ENCODE measurements at regions not wholly inside any gene's neighbourhood (a gene's known extent, or its start where the extent isn't known, plus 50 kb on each side); places are given as distances from the start of the nearest gene placed in this dataset.

DNA sequence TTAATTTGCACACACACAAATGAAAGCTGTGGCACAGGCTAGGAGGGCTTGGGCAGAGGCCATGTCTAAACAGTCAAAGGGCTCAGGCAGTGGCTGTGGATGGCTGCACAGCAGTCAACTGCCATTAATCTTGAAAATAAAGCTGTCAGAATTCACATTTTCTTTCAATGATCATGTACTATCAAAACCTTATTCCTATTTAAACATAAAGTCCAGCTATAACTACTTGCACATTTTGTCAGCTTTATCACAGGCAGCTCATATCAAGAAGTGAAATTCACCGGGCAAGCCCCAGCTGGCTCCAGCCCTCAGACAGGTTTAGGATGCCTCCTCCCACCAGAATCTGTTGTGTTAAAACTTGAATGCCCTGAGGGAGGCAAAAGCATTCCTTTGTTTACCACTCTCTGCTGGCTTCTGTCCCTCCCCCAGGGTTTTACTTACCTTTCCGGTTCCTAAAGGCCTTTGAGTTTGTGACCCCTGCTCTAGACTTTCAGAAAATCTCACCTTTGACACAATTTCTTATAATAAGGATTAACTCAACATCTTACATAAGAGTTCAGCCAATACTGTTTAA, 54.9 kb upstream of the GRAMD2B start:
- DNase-seq, result no peak

DNA sequence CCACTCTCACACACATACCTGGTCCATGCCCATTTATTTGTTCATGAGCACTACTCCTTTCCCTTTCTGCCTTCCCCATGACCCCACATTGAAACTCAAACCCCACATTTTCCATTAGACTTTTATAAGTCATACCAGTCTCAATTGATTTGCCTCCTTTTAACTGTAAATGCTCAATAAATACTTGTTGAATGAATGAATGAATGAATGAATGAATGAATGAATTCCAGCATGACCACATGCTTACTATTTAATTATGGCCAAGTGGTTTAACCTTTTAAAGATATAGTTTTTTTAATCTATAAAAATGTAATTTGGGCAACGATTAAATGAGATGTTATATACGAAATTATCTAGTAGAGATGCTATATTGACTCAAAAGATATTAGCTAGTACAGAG, 54.1 kb upstream of the GRAMD2B start:
- no peak for DNase-seq

DNA sequence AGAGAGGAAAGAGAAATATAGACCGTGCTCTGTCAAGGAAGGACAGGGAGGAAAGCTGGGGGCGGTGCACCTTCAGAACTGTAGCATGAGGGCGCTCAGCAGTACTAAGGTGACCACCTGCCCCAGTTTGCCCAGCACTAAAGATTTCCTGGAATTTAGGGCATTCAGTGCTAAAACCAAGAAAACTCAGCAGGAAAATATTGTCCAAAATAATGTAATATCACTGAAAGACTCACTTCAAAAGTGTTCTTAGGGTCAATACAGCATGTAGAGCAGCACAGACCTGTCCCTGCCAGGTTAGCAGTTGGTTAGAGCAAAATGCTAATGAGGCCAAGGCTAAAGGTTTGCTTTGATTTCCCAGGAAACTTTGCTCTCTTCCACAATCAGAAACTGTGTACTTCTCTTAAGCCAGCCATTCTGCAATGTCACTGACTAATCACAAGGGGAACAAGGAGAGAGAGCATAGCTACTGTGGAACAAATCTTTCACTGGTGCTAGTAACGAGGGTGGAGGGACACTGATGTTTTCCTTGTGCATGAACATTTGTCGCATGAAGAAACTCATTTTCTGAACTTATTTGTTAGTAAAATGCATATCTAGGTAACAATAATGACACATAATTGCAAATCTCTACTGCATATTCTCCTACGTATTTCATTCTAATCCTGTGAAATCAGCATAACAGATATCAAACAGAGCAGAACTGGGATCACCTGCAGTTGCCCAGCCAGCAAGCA, 53.0 kb upstream of the GRAMD2B start:
- no peak for DNase-seq

DNA sequence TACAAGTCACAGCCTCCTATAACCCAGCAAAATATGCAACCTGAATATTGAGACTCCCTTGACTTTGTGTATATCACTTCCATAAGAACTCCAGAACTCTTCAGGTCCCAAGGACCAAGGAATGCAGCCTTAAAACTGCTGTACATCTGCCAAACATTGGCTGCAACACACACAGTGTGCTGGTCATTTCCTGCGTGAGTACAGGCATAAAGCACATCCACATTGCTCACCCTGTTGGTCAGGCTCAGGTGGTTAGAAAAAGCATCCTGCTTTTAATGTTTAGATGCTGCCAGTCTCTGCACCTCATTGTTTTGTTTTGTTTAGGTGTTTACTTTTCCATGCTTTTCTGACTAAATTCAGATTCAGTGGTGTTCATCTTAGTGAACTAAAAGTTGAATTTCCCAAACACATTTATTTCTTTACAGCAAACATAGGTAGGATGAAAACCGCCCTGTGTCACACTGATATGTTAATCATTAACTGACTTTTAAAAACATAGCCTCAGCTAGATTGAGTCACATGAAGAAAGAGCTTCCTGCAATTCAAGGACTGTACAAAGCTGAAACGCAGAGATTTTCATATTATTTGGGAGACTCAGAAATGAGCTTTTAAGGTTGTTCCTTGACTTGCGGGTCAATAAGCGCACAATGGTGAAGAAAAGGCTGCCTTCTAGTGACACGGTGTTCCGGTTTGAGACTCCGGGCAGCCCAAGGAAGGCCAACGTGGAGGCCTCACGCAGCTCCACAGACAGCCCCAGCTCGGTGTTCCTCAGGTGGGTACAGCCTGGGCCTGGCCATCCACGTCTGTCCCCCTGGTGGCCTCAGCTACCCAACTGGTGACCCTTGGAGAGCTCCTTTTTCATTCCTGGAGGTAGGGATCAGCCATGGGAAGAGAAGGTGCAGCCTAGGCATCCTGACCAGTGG, 52.2 kb upstream of the GRAMD2B start:
- no peak for DNase-seq

DNA sequence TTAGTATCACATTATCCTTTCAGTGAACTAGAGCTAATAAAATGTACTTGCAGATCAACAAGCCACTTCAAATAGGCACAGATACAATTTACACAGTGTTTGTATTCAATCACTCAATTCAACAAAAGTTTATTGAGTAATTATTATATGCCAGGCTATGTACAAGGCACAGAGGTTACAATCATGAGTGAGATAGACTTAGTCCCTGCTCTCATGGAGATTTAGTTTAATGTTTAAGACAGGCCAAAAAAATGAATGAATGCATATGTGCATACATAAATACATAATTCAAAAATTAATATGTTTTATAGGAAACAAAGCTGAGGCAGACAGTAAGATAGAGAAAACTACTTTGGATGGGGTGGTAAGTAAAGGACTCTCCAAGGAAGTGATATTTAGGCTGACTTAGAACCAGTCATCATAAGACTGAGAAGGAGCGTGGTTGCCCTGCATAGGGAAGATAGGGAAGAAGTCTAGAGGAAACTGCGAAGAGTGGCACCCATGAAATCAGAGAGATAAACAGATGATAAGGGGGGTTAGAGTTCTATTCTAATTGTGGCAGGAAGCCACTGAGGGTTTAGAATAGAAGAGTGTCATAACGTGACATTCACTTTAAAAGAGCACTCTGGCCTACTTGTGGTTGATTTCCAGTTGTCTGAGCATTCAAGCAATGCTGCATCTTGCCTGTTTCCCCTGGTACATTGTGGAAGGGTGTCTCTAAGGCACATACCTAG, 49.7 kb upstream of the GRAMD2B start:
- no peak for DNase-seq

All from activated CD4-positive, CD25-positive, alpha-beta regulatory T cell treated with anti-CD3 and anti-CD28 coated beads, Interleukin-2, amount 50 U/mL, for 72 hours (primary cell).